OCI-LY1 (cell line): ENCODE measurements at regions not wholly inside any gene's neighbourhood (a gene's known extent, or its start where the extent isn't known, plus 50 kb on each side); places are given as distances from the start of the nearest gene placed in this dataset.

Experiments used
- EZH2 ChIP-seq: fragments of 200-600 bp; sonication (generic), shearing (Covaris generic); IDR thresholded peaks from 2 replicates; pipeline ENCODE4 v1.8.0; 2017; ENCODE audit warnings: borderline replicate concordance, mixed run types, mild to moderate bottlenecking, antibody characterized with exemption, low read length, moderate library complexity, mixed read lengths
- TF ChIP-seq, protein P1 (sequence below): fragments of 200-600 bp; sonication (generic), shearing (Covaris generic); IDR thresholded peaks from 2 replicates; pipeline ENCODE4 v1.5.1; 2017; ENCODE audit warnings: mild to moderate bottlenecking, antibody characterized with exemption, low read length, moderate library complexity, mixed read lengths

DNA sequence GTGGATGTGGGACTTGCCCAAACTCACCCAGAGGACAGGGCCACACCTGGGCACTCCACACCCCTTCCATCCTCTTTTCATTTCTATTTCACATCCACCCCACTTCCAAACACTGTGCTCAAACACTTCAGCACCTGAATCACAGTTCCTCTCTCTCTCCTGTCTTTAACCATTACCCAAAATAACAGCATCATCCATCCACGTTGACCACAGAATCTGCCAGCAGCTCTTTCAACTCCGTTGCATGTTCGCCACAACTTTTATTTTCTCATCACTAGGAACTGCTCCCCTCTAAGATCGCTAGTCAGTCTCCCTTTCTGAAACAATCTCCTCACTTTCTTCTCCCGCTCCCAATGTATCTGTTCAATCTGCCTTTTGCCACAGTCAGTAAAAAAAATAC, 121.6 kb upstream of the HNRNPA3 start:
- TF ChIP-seq, protein P1, sequence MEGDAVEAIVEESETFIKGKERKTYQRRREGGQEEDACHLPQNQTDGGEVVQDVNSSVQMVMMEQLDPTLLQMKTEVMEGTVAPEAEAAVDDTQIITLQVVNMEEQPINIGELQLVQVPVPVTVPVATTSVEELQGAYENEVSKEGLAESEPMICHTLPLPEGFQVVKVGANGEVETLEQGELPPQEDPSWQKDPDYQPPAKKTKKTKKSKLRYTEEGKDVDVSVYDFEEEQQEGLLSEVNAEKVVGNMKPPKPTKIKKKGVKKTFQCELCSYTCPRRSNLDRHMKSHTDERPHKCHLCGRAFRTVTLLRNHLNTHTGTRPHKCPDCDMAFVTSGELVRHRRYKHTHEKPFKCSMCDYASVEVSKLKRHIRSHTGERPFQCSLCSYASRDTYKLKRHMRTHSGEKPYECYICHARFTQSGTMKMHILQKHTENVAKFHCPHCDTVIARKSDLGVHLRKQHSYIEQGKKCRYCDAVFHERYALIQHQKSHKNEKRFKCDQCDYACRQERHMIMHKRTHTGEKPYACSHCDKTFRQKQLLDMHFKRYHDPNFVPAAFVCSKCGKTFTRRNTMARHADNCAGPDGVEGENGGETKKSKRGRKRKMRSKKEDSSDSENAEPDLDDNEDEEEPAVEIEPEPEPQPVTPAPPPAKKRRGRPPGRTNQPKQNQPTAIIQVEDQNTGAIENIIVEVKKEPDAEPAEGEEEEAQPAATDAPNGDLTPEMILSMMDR = no peak
- no peak for TF ChIP-seq EZH2
